H1 (cell line): ENCODE measurements at regions not wholly inside any gene's neighbourhood (a gene's known extent, or its start where the extent isn't known, plus 50 kb on each side); places are given as distances from the start of the nearest gene placed in this dataset.

Experiments used
- CTCF ChIA-PET: fragments of 300-600 bp; sonication (Branson Sonifier 250); formaldehyde crosslinking; loops from one replicate; lab custom pipeline; 2021; ENCODE audit not compliant: partially characterized antibody; lab: Charles Lee
- POLR2A ChIA-PET: fragments of 300-600 bp; sonication (Branson Sonifier 250); formaldehyde crosslinking; loops from one replicate; lab custom pipeline; 2021; ENCODE audit warnings: inconsistent platforms; ENCODE audit not compliant: partially characterized antibody; lab: Charles Lee
- DNase-seq, 2 experiments: peaks; one replicate each; pipeline versions ENCODE4 v3.0.0 to v3.0.0-alpha.2; 2010 to 2022; ENCODE audit warnings: low spot score in 2 of 2, low read depth in 1 of 2, mixed read lengths in 1 of 2
- FAIRE-seq: peaks from 2 replicates; lab custom pipeline; 2011; peaks lifted over from hg19 to GRCh38; lab: Jason Lieb, UNC
- H2AFZ ChIP-seq: 2 replicates; pipeline ENCODE4 v1.8.1; 2012; ENCODE audit warnings: low read length, inconsistent platforms
- H2AK5ac ChIP-seq: 2 replicates; pipeline ENCODE4 v1.6.1; 2013; ENCODE audit warnings: low read depth, low read length
- H2BK120ac ChIP-seq: replicated peaks from 2 replicates; pipeline ENCODE3; 2013; ENCODE audit warnings: low read depth, low read length, inconsistent platforms
- H2BK12ac ChIP-seq: 2 replicates; pipeline ENCODE4 v1.6.1; 2013; ENCODE audit warnings: low read depth, low read length
- H2BK15ac ChIP-seq: 2 replicates; pipeline ENCODE4 v1.6.1; 2013; ENCODE audit warnings: low read length
- H2BK20ac ChIP-seq: 2 replicates; pipeline ENCODE4 v1.6.1; 2013; ENCODE audit warnings: low read length
- H2BK5ac ChIP-seq: 2 replicates; pipeline ENCODE4 v1.6.1; 2013; ENCODE audit warnings: low read depth, low read length
- H3K14ac ChIP-seq: 2 replicates; pipeline ENCODE4 v1.6.1; 2013; ENCODE audit warnings: inconsistent platforms; ENCODE audit not compliant: insufficient read length
- H3K18ac ChIP-seq: 2 replicates; pipeline ENCODE4 v1.6.1; 2013; ENCODE audit warnings: low read length; ENCODE audit errors: extremely low read depth
- H3K23ac ChIP-seq: 2 replicates; pipeline ENCODE4 v1.6.1; 2013; ENCODE audit warnings: inconsistent platforms; ENCODE audit not compliant: insufficient read length
- H3K23me2 ChIP-seq: 2 replicates; pipeline ENCODE4 v1.6.1; 2013; ENCODE audit warnings: low read depth, low read length
- H3K27ac ChIP-seq: 2 replicates; pipeline ENCODE4 v1.6.1; 2011; ENCODE audit warnings: low read depth, low read length, inconsistent platforms
- H3K27me3 ChIP-seq, 4 experiments: replicated peaks in 1 of 4; 1 replicate in 1 of 4; 2 replicates in 3 of 4; pipeline versions ENCODE4 v1.6.1 to v1.8.1; 2011 to 2013; ENCODE audit warnings: low read length in 3 of 4, mild to moderate bottlenecking in 3 of 4, inconsistent platforms in 2 of 4, mixed read lengths in 2 of 4, moderate library complexity in 1 of 4; ENCODE audit not compliant: control insufficient read depth in 3 of 4, insufficient read depth in 3 of 4; ENCODE audit errors: extremely low read depth in 1 of 4
- H3K36me3 ChIP-seq, 4 experiments: 2 replicates each; pipeline versions ENCODE4 v1.6.1 to v1.8.1; 2011 to 2013; ENCODE audit warnings: mild to moderate bottlenecking in 4 of 4, low read length in 3 of 4, moderate library complexity in 2 of 4, control low read depth in 1 of 4, inconsistent platforms in 1 of 4; ENCODE audit not compliant: insufficient read depth in 4 of 4, control insufficient read depth in 2 of 4
- H3K4ac ChIP-seq: replicated peaks from 2 replicates; pipeline ENCODE3; 2013; ENCODE audit warnings: low read length, low read depth, mixed read lengths, inconsistent platforms; ENCODE audit not compliant: insufficient read length
- H3K4me1 ChIP-seq, 4 experiments: replicated peaks in 1 of 4; 1 replicate in 1 of 4; 2 replicates in 3 of 4; pipeline versions ENCODE4 v1.6.1 to v1.8.1; 2011 to 2013; ENCODE audit warnings: low read length in 3 of 4, inconsistent platforms in 2 of 4, mixed read lengths in 1 of 4; ENCODE audit not compliant: insufficient read depth in 4 of 4, control insufficient read depth in 3 of 4
- H3K4me2 ChIP-seq, 2 experiments: 2 replicates each; pipeline versions ENCODE4 v1.6.1 to v1.8.1; 2011 to 2013; ENCODE audit warnings: low read depth in 2 of 2, low read length in 2 of 2, control low read depth in 1 of 2, inconsistent platforms in 1 of 2, mild to moderate bottlenecking in 1 of 2; ENCODE audit not compliant: insufficient read depth in 1 of 2
- H3K4me3 ChIP-seq, 4 experiments: fragments of 200-600, 300-600 bp in 1 of 4; sonication (generic), shearing (Covaris generic), sonication (Bioruptor Twin) in 1 of 4; 2 replicates each; pipeline versions ENCODE4 v1.5.1 to v1.8.1; 2011 to 2016; ENCODE audit warnings: low read length in 4 of 4, low read depth in 3 of 4, control low read depth in 2 of 4, inconsistent platforms in 2 of 4, mild to moderate bottlenecking in 2 of 4, mixed read lengths in 1 of 4, moderate library complexity in 1 of 4; ENCODE audit not compliant: insufficient read depth in 2 of 4; ENCODE audit errors: extremely low read depth in 1 of 4
- H3K56ac ChIP-seq: replicated peaks from 2 replicates; pipeline ENCODE3; 2013; ENCODE audit warnings: low read depth, mild to moderate bottlenecking, mixed read lengths, low read length, inconsistent platforms; ENCODE audit not compliant: insufficient read length
- H3K79me1 ChIP-seq: 2 replicates; pipeline ENCODE4 v1.6.1; 2013; ENCODE audit warnings: low read depth, low read length, control low read depth
- H3K79me2 ChIP-seq, 2 experiments: 2 replicates each; pipeline versions ENCODE4 v1.6.1 to v1.8.1; 2012 to 2013; ENCODE audit warnings: low read length in 2 of 2, mild to moderate bottlenecking in 2 of 2, inconsistent platforms in 1 of 2; ENCODE audit not compliant: insufficient read depth in 2 of 2, control insufficient read depth in 1 of 2
- H3K9ac ChIP-seq, 4 experiments: replicated peaks in 1 of 4; 1 replicate in 1 of 4; 2 replicates in 3 of 4; pipeline versions ENCODE4 v1.6.1 to v1.8.1; 2011 to 2013; ENCODE audit warnings: low read depth in 3 of 4, low read length in 3 of 4, control low read depth in 2 of 4, mild to moderate bottlenecking in 2 of 4, moderate library complexity in 2 of 4, inconsistent platforms in 1 of 4; ENCODE audit errors: extremely low read depth in 1 of 4
- H3K9me3 ChIP-seq, 2 experiments: 2 replicates each; pipeline versions ENCODE4 v1.6.1 to v1.8.1; 2012 to 2013; ENCODE audit warnings: mild to moderate bottlenecking in 2 of 2, moderate library complexity in 2 of 2, control low read depth in 1 of 2, inconsistent platforms in 1 of 2, low read depth in 1 of 2, low read length in 1 of 2, mixed read lengths in 1 of 2; ENCODE audit not compliant: insufficient read depth in 2 of 2
- H4K20me1 ChIP-seq, 2 experiments: replicated peaks in 1 of 2; 2 replicates each; pipeline versions ENCODE3 to v1.8.1; 2011 to 2013; ENCODE audit warnings: inconsistent platforms in 2 of 2, low read length in 2 of 2, mild to moderate bottlenecking in 1 of 2; ENCODE audit not compliant: insufficient read depth in 2 of 2, control insufficient read depth in 1 of 2
- H4K5ac ChIP-seq: 2 replicates; pipeline ENCODE4 v1.6.1; 2013; ENCODE audit warnings: low read length, low read depth, mixed read lengths, inconsistent platforms; ENCODE audit not compliant: insufficient read length
- H4K8ac ChIP-seq: 2 replicates; pipeline ENCODE4 v1.8.0; 2013; ENCODE audit warnings: mild to moderate bottlenecking, moderate library complexity, low read length, inconsistent platforms; ENCODE audit not compliant: insufficient read depth; ENCODE audit errors: extremely low read depth
- H4K91ac ChIP-seq: replicated peaks from 2 replicates; pipeline ENCODE3; 2013; ENCODE audit warnings: low read length, mixed read lengths, inconsistent platforms; ENCODE audit not compliant: insufficient read length
- ATF3 ChIP-seq: IDR thresholded peaks from 2 replicates; pipeline ENCODE4 v1.6.1; 2011; ENCODE audit warnings: low read depth, mild to moderate bottlenecking, low read length; ENCODE audit not compliant: insufficient read depth
- CEBPB ChIP-seq: IDR thresholded peaks from 2 replicates; pipeline ENCODE4 v1.6.1; 2012; ENCODE audit warnings: low read depth, low read length
- E2F6 ChIP-seq: IDR thresholded peaks from 2 replicates; pipeline ENCODE4 v1.6.1; 2012; ENCODE audit warnings: inconsistent platforms
- EP300 ChIP-seq, 2 experiments: IDR thresholded peaks; 1 replicate in 1 of 2; 2 replicates in 1 of 2; pipeline ENCODE4 v1.6.1; 2011 to 2012; ENCODE audit warnings: low read depth in 2 of 2, low read length in 2 of 2, mild to moderate bottlenecking in 2 of 2, borderline replicate concordance in 1 of 2, inconsistent platforms in 1 of 2, moderate library complexity in 1 of 2
- EZH2 ChIP-seq: fragments of 200-600 bp; sonication (generic); IDR thresholded peaks from 2 replicates; pipeline ENCODE4 v1.7.1; 2012; ENCODE audit warnings: low read depth, mild to moderate bottlenecking, moderate library complexity, low read length, inconsistent platforms; ENCODE audit not compliant: severe bottlenecking
- GTF2F1 ChIP-seq: IDR thresholded peaks from 2 replicates; pipeline ENCODE4 v1.6.1; 2012; ENCODE audit warnings: low read depth, low read length, improper control_type of control experiment, borderline replicate concordance
- POU5F1 ChIP-seq: IDR thresholded peaks from 2 replicates; pipeline ENCODE4 v1.6.1; 2011; ENCODE audit warnings: low read depth, mild to moderate bottlenecking, low read length, moderate library complexity
- RBBP5 ChIP-seq: IDR thresholded peaks from 2 replicates; pipeline ENCODE4 v1.7.1; 2012; ENCODE audit warnings: low read depth, mild to moderate bottlenecking, inconsistent platforms, low read length, moderate library complexity, borderline replicate concordance
- RNF2 ChIP-seq: fragments of 200-900, 300-1000 bp; sonication (generic); IDR thresholded peaks from 2 replicates; pipeline ENCODE4 v1.7.1; 2016; ENCODE audit warnings: borderline replicate concordance, low read depth, mild to moderate bottlenecking, antibody characterized with exemption, low read length; ENCODE audit not compliant: poor library complexity, severe bottlenecking; ENCODE audit errors: missing control alignments
- SRF ChIP-seq: IDR thresholded peaks from 2 replicates; pipeline ENCODE4 v1.6.1; 2011; ENCODE audit warnings: mild to moderate bottlenecking, low read depth, low read length, moderate library complexity
- TBP ChIP-seq: IDR thresholded peaks from 2 replicates; pipeline ENCODE4 v1.6.1; 2011; ENCODE audit warnings: low read depth, low read length, improper control_type of control experiment
- TCF12 ChIP-seq: IDR thresholded peaks from 2 replicates; pipeline ENCODE4 v1.6.1; 2011; ENCODE audit warnings: low read depth, mild to moderate bottlenecking, low read length
- TEAD4 ChIP-seq: IDR thresholded peaks from 2 replicates; pipeline ENCODE4 v1.6.1; 2012; ENCODE audit warnings: low read depth, low read length, inconsistent platforms, mixed read lengths
- ZNF274 ChIP-seq: IDR thresholded peaks from 2 replicates; pipeline ENCODE4 v1.7.0; 2012; ENCODE audit warnings: low read length, borderline replicate concordance; ENCODE audit errors: extremely low read depth
- WGBS, 2 experiments: shearing (Covaris generic) in 1 of 2; methylation state at CpG; one replicate each; pipeline versions ENCODE4 v1.1.6 to v1.1.7; 2013 to 2015; ENCODE audit warnings: low lambda C conversion rate in 2 of 2, mixed read lengths in 2 of 2, inconsistent platforms in 1 of 2, low coverage in 1 of 2, missing lambda C conversion rate in 1 of 2; ENCODE audit not compliant: insufficient replicate concordance in 2 of 2, insufficient coverage in 1 of 2, insufficient read length in 1 of 2; ENCODE audit errors: extremely low coverage in 1 of 2, missing lambda C conversion rate in 1 of 2; 5-methylcytosine and 5-hydroxymethylcytosine counted together

- Histone ChIP-seq H3K9me3 (no peaks in the 10 kb centered on the region), H3K4me1 (no peaks in the 10 kb centered on the region), H2AK5ac (no peak overlapping the region), H3K23ac (no peak overlapping the region), H3K79me1 (no peaks in the 10 kb centered on the region), H2BK15ac (no peak overlapping the region), H4K8ac (no peak overlapping the region), H4K91ac (no peak overlapping the region), H3K9ac (no peak overlapping the region), H3K18ac (no peak overlapping the region), H3K36me3 (no peaks in the 10 kb centered on the region), H2AFZ (no peak overlapping the region), H3K14ac (no peak overlapping the region), H2BK12ac (no peak overlapping the region), H3K79me2 (no peaks in the 10 kb centered on the region), H3K23me2 (no peaks in the 10 kb centered on the region), H3K4ac (no peak overlapping the region), H4K5ac (no peak overlapping the region), H3K4me2 (no peak overlapping the region), H4K20me1 (no peaks in the 10 kb centered on the region), H3K56ac (no peak overlapping the region), H2BK20ac (no peak overlapping the region), H2BK120ac (no peak overlapping the region), H3K27me3 (no peaks in the 10 kb centered on the region), H3K27ac (no peak overlapping the region), H3K4me3 (no peak overlapping the region), H2BK5ac (no peak overlapping the region)
- POLR2A ChIA-PET = no interaction called here
- WGBS, 2 experiments = 95% methylated on average over 3 of the region's 3 CpGs; no CpG with 5 or more reads in 1 of the 2 experiments
- FAIRE-seq (no peak), DNase-seq (no peak)
- CTCF ChIA-PET = no interaction called here
- TF ChIP-seq CEBPB (no peak), GTF2F1 (no peak), EZH2 (no peak), SRF (no peak), TBP (no peak), TEAD4 (no peak), E2F6 (no peak), ZNF274 (no peak), RBBP5 (no peak), RNF2 (no peak), TCF12 (no peak), ATF3 (no peak), POU5F1 (no peak), EP300 (IDR thresholded peaks at IDR 0.05; ENCODE audit: borderline replicate concordance in 1 of 2, low read depth in 2 of 2, low read length in 2 of 2) (no peak)
Measured at GRCh38 chr4:123890889-123891288, 494.3 kb downstream of the SPRY1 start.
